ENCODE measurements at regions not wholly inside any gene's neighbourhood (a gene's known extent, or its start where the extent isn't known, plus 50 kb on each side); places are given as distances from the start of the nearest gene placed in this dataset.

DNA sequence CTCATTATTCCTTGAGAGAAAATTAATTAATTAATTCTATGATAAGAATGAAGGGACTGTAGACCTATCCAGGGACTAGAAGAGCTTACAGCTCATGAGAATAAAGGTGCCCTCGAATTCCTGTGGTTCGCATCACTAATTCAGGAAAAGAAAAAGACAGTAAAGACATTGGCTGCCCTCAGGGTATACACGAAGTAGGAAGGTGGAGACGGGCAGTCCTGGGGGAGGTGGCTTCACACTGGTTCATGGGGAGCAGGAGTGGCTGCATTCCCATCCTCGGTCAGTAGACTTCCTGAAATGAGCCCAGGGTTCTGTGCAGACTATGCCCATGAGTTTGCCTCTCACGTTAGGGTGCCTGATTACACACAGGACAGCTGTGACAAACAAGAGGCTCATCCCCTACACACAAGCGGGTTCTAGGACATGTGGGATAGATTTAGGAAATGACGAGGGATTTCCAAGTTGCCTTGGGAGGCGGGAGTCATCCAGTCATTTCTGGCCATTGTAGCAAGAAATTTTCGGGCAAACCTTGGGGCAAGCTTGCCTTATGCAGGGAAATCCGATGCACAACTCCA lies 282.2 kb downstream of the CYP26B1 start:
- no peaks in the 10 kb centered on the region for H4K20me1 ChIP-seq (ENCODE audit: insufficient read depth)
- H2AFZ ChIP-seq (ENCODE audit: low read depth, low read length) = no peak overlapping the region
- H3K27ac ChIP-seq (ENCODE audit: low read length) = no peak overlapping the region
- no peaks in the 10 kb centered on the region for H3K79me2 ChIP-seq (replicated peaks; ENCODE audit: insufficient read depth, low read length)
- H3F3A ChIP-seq (ENCODE audit: insufficient read depth, low read length, poor library complexity, severe bottlenecking) = no peaks in the 10 kb centered on the region
- no peak overlapping the region for H3K4me3 ChIP-seq (ENCODE audit: low read length)
- no peaks in the 10 kb centered on the region for H3K9me3 ChIP-seq (ENCODE audit: low read length)
- no peak for TF ChIP-seq EP300 (conservative IDR thresholded peaks at IDR 0.05; ENCODE audit: poor library complexity, severe bottlenecking)
- TF ChIP-seq POLR2AphosphoS5 (IDR thresholded peaks at IDR 0.05) = no peak
- no peak for TF ChIP-seq EZH2 (IDR thresholded peaks at IDR 0.05; ENCODE audit: borderline replicate concordance, insufficient read depth, low read length, poor library complexity, severe bottlenecking)
- TF ChIP-seq MXI1 (conservative IDR thresholded peaks at IDR 0.05; ENCODE audit: poor library complexity, severe bottlenecking) = no peak
- TF ChIP-seq, protein P1, sequence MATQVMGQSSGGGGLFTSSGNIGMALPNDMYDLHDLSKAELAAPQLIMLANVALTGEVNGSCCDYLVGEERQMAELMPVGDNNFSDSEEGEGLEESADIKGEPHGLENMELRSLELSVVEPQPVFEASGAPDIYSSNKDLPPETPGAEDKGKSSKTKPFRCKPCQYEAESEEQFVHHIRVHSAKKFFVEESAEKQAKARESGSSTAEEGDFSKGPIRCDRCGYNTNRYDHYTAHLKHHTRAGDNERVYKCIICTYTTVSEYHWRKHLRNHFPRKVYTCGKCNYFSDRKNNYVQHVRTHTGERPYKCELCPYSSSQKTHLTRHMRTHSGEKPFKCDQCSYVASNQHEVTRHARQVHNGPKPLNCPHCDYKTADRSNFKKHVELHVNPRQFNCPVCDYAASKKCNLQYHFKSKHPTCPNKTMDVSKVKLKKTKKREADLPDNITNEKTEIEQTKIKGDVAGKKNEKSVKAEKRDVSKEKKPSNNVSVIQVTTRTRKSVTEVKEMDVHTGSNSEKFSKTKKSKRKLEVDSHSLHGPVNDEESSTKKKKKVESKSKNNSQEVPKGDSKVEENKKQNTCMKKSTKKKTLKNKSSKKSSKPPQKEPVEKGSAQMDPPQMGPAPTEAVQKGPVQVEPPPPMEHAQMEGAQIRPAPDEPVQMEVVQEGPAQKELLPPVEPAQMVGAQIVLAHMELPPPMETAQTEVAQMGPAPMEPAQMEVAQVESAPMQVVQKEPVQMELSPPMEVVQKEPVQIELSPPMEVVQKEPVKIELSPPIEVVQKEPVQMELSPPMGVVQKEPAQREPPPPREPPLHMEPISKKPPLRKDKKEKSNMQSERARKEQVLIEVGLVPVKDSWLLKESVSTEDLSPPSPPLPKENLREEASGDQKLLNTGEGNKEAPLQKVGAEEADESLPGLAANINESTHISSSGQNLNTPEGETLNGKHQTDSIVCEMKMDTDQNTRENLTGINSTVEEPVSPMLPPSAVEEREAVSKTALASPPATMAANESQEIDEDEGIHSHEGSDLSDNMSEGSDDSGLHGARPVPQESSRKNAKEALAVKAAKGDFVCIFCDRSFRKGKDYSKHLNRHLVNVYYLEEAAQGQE (IDR thresholded peaks at IDR 0.05; ENCODE audit: borderline replicate concordance) = no peak
- no peak for TF ChIP-seq RAD21 (conservative IDR thresholded peaks at IDR 0.05)
- TF ChIP-seq, protein P2, sequence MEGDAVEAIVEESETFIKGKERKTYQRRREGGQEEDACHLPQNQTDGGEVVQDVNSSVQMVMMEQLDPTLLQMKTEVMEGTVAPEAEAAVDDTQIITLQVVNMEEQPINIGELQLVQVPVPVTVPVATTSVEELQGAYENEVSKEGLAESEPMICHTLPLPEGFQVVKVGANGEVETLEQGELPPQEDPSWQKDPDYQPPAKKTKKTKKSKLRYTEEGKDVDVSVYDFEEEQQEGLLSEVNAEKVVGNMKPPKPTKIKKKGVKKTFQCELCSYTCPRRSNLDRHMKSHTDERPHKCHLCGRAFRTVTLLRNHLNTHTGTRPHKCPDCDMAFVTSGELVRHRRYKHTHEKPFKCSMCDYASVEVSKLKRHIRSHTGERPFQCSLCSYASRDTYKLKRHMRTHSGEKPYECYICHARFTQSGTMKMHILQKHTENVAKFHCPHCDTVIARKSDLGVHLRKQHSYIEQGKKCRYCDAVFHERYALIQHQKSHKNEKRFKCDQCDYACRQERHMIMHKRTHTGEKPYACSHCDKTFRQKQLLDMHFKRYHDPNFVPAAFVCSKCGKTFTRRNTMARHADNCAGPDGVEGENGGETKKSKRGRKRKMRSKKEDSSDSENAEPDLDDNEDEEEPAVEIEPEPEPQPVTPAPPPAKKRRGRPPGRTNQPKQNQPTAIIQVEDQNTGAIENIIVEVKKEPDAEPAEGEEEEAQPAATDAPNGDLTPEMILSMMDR (IDR thresholded peaks at IDR 0.05; ENCODE audit: poor library complexity, severe bottlenecking) = no peak
- TF ChIP-seq SMC3 (conservative IDR thresholded peaks at IDR 0.05; ENCODE audit: poor library complexity) = no peak
- no peak for TF ChIP-seq TAF1 (IDR thresholded peaks at IDR 0.05; ENCODE audit: low read depth)
- H3K36me3 ChIP-seq (ENCODE audit: insufficient read depth, low read length) = no peaks in the 10 kb centered on the region
- H3K27me3 ChIP-seq (ENCODE audit: insufficient read depth, low read depth, low read length) = no peaks in the 10 kb centered on the region
- no peak overlapping the region for H3K9ac ChIP-seq (ENCODE audit: low read length)
- H3K9me2 ChIP-seq (ENCODE audit: insufficient read depth, low read length) = no peaks in the 10 kb centered on the region
- no peak overlapping the region for H3K4me2 ChIP-seq (ENCODE audit: low read length)

DNA sequence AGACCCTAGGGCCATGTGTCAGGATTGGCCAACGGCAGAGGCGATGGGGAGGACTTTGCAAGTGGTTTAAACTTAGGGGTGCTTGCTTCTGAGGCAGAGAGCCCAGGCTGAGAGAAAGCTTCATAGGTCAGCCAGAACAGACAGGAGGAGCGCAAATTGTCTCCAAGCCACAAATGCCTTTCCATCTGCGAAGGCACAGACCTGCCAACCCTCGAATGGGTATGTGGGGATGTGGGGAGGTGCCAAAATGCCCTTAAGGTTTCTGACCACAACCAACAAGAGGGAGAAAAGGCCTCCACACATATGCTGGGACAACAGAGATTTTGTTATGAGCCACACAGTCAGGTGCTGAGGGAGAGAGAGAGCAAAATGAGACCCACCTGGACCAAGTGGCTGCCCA lies 283.6 kb downstream of the CYP26B1 start:
- no peak overlapping the region for H3K27ac ChIP-seq (ENCODE audit: low read length)

More for the DNA sequence above, 283.6 kb downstream of the CYP26B1 start:
- H3K9me3 ChIP-seq (ENCODE audit: low read length) = no peaks in the 10 kb centered on the region
- no peaks in the 10 kb centered on the region for H3K79me2 ChIP-seq (replicated peaks; ENCODE audit: insufficient read depth, low read length)
- H3K9me2 ChIP-seq (ENCODE audit: insufficient read depth, low read length) = no peaks in the 10 kb centered on the region
- TF ChIP-seq POLR2AphosphoS5 (IDR thresholded peaks at IDR 0.05) = no peak
- TF ChIP-seq EZH2 (IDR thresholded peaks at IDR 0.05; ENCODE audit: borderline replicate concordance, insufficient read depth, low read length, poor library complexity, severe bottlenecking) = no peak
- TF ChIP-seq SMC3 (conservative IDR thresholded peaks at IDR 0.05; ENCODE audit: poor library complexity) = no peak
- no peak for TF ChIP-seq TAF1 (IDR thresholded peaks at IDR 0.05; ENCODE audit: low read depth)
- TF ChIP-seq EP300 (conservative IDR thresholded peaks at IDR 0.05; ENCODE audit: poor library complexity, severe bottlenecking) = no peak
- no peak for TF ChIP-seq MXI1 (conservative IDR thresholded peaks at IDR 0.05; ENCODE audit: poor library complexity, severe bottlenecking)
- TF ChIP-seq, protein P2 (IDR thresholded peaks at IDR 0.05; ENCODE audit: poor library complexity, severe bottlenecking) = no peak
- TF ChIP-seq, protein P1 (IDR thresholded peaks at IDR 0.05; ENCODE audit: borderline replicate concordance) = no peak
- no peak for TF ChIP-seq RAD21 (conservative IDR thresholded peaks at IDR 0.05)
- H3K36me3 ChIP-seq (ENCODE audit: insufficient read depth, low read length) = no peaks in the 10 kb centered on the region
- H4K20me1 ChIP-seq (ENCODE audit: insufficient read depth) = no peaks in the 10 kb centered on the region
- no peak overlapping the region for H2AFZ ChIP-seq (ENCODE audit: low read depth, low read length)
- no peak overlapping the region for H3K4me2 ChIP-seq (ENCODE audit: low read length)
- no peak overlapping the region for H3K9ac ChIP-seq (ENCODE audit: low read length)
- H3F3A ChIP-seq (ENCODE audit: insufficient read depth, low read length, poor library complexity, severe bottlenecking) = no peaks in the 10 kb centered on the region
- no peak overlapping the region for H3K4me3 ChIP-seq (ENCODE audit: low read length)
- H3K27me3 ChIP-seq (ENCODE audit: insufficient read depth, low read depth, low read length) = no peaks in the 10 kb centered on the region

All from neural cell (in vitro differentiated cells).